ENCODE measurements at regions not wholly inside any gene's neighbourhood (a gene's known extent, or its start where the extent isn't known, plus 50 kb on each side); places are given as distances from the start of the nearest gene placed in this dataset.

DNA sequence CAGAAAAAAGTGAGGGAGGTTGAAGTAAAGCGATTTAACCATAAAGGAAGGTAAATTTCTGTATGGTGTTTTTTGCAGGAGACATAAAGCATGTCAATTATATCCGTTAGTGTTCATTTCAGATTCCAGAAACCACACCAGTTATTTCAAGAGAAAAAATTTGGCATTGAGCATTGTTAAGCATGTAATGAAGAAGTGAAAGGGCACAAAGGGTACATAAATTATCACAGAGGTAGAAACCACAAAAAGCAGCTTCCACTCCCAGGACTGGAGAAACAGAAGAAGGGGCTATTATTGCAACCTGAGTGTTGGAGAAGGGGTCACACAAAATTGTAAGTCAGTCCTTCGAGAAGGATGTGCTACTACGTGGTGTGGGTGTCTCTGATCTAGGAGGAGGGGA, 72.2 kb upstream of the DACH1 start:
- no peak for DNase-seq

GRCh38 chr13:71935166-71935840, 68.3 kb upstream of the DACH1 start:
- DNase-seq = no peak

- no peak for DNase-seq
These were observed 57.9 kb upstream of the DACH1 start for GRCh38 chr13:71924931-71925330.

- no peak for DNase-seq
These were observed 55.2 kb upstream of the DACH1 start for GRCh38 chr13:71922194-71922593.

All from activated naive CD4-positive, alpha-beta T cell treated with Interleukin-2 at 50 U/mL for 16 hours (primary cell).